ENCODE measurements at regions not wholly inside any gene's neighbourhood (a gene's known extent, or its start where the extent isn't known, plus 50 kb on each side); places are given as distances from the start of the nearest gene placed in this dataset.

- H3K4me3 ChIP-seq (ENCODE audit: low read depth, low read length), result no peak overlapping the region
- TF ChIP-seq, protein P1, sequence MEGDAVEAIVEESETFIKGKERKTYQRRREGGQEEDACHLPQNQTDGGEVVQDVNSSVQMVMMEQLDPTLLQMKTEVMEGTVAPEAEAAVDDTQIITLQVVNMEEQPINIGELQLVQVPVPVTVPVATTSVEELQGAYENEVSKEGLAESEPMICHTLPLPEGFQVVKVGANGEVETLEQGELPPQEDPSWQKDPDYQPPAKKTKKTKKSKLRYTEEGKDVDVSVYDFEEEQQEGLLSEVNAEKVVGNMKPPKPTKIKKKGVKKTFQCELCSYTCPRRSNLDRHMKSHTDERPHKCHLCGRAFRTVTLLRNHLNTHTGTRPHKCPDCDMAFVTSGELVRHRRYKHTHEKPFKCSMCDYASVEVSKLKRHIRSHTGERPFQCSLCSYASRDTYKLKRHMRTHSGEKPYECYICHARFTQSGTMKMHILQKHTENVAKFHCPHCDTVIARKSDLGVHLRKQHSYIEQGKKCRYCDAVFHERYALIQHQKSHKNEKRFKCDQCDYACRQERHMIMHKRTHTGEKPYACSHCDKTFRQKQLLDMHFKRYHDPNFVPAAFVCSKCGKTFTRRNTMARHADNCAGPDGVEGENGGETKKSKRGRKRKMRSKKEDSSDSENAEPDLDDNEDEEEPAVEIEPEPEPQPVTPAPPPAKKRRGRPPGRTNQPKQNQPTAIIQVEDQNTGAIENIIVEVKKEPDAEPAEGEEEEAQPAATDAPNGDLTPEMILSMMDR (IDR thresholded peaks at IDR 0.05; ENCODE audit: low read depth, low read length), result no peak
These were observed 381.5 kb upstream of the STXBP6 start for GRCh38 chr14:25431211-25432076.

DNA sequence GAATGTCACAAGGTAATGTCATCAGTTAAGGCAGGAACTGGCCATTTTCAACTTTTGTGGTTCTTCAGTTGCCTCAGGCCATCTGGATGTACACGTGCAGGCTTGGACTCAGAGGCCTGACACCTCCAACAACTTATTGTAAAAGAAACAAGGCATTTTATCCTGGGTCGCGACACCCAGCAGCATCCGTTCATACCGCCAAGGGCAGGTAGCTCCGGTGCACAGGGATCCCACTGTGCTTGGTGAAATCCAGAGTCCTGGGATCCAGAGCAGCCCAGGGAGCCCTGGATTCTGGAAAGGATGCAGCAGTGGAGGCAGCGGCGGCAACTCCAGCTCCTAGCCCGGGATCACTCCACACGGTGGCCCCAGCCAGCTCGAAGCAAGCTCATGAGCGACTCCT, 380.9 kb upstream of the STXBP6 start:
- H3K4me3 ChIP-seq (ENCODE audit: low read depth, low read length), result no peak overlapping the region
- TF ChIP-seq, protein P1 (IDR thresholded peaks at IDR 0.05; ENCODE audit: low read depth, low read length), result no peak

- H3K4me3 ChIP-seq (ENCODE audit: low read depth, low read length), result no peak overlapping the region
- TF ChIP-seq, protein P1 (IDR thresholded peaks at IDR 0.05; ENCODE audit: low read depth, low read length), result no peak
These were observed 363.1 kb upstream of the STXBP6 start for GRCh38 chr14:25412998-25413397.

DNA sequence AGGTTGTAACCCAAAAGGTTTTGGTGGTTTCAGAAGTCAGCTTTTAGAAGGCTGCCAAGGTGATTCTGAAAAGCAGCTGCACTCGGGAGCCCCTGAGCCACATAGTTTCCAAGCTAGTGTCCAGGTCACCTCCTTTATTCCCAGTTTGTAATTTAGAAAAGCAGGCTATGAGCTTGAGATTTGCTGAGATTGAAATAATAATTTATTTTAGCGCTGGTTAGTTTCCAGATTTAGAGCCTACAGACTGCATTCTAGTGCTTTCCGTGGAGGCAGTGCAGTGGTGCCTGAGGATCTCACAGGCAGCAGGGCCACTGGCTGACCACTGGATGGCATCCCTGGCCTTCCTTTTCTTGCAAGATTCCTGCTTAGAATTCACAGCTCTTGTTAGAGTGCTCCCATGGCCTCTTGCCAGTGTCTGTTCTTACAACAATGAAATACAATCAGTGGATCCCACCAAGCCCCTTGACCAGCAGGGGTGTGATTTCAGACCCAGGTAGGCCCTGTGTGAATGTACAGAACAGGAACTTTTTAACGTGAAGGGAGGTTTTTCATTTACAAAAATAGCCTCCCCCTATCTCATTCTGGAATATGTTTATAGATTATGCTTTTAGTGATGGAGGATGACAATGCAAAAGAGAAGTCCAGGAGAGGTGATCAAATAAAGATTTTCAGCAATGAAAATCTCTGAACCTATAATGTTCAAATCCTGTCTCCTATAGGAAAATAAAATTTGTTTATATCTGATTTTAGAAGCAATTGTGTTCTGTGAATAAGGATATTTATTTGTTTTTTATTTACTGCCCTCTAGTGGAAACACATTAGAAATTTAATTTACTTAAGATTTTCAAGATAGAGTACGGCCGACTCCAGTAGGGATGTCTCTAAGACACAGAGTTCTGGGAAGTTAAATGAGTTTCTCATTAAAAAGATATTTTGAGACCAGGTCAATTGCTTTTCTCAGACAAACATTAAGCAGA, 362.1 kb upstream of the STXBP6 start:
- H3K4me3 ChIP-seq (ENCODE audit: low read depth, low read length), result no peak overlapping the region
- TF ChIP-seq, protein P1 (IDR thresholded peaks at IDR 0.05; ENCODE audit: low read depth, low read length), result no peak

DNA sequence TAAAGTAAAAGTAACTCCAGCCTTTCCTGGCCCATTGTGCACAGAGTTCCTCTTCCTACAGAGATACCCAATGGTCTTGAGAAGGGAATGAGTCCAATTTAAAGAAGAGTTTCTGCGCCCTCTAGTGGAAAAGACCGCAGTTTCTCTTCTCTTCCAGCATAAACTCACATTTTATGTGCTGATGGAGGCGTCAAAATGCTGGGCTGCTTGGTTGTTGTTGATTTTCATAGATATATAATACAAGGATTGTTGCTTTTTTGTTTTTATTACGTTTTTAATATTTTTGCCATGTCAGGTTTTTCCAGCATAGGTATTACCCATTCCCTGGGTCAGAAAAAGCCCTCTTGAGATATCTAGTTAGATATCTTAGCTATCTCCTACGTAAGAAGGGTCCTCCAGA, 356.9 kb upstream of the STXBP6 start:
- TF ChIP-seq, protein P1 (IDR thresholded peaks at IDR 0.05; ENCODE audit: low read depth, low read length), result no peak
- no peak overlapping the region for H3K4me3 ChIP-seq (ENCODE audit: low read depth, low read length)

DNA sequence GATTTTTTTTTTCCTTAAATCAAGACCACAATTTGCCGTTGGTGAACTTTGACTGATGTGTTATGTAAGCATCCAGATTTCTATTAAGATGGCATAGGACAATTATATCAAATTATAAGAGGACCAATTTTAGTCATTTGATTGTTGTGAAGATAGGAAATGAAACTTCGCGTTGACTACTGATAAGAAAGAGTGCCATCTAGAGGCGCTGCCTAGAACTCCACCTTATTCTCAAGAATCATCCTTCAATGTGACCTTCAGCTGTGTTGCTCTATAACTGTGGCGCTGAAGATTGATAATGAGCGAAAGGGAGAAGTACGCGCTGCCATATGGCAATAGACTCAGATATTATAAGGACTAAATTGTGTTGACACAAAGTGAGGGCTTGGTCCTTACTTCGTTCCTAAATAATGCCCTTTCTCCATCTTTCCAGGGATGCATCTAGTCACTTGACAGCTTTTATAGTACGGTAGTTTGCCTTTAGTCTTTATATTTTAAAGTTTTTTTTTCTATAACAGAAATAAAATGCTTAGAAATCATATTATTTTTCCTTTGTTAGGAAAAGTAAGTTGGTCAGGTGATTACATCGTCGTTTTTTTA, 350.8 kb upstream of the STXBP6 start:
- no peak overlapping the region for H3K4me3 ChIP-seq (ENCODE audit: low read depth, low read length)
- TF ChIP-seq, protein P1 (IDR thresholded peaks at IDR 0.05; ENCODE audit: low read depth, low read length), result peak; percentile 35
